HG02759 (cell line): ENCODE measurements at regions not wholly inside any gene's neighbourhood (a gene's known extent, or its start where the extent isn't known, plus 50 kb on each side); places are given as distances from the start of the nearest gene placed in this dataset.

ENCODE experiments used
- ATAC-seq: cut with Tn5 transposase; IDR thresholded peaks from one replicate; pipeline ENCODE4 v1.9.1; 2021; ENCODE audit warnings: mild to moderate bottlenecking, moderate library complexity; ENCODE audit not compliant: unreplicated experiment

DNA sequence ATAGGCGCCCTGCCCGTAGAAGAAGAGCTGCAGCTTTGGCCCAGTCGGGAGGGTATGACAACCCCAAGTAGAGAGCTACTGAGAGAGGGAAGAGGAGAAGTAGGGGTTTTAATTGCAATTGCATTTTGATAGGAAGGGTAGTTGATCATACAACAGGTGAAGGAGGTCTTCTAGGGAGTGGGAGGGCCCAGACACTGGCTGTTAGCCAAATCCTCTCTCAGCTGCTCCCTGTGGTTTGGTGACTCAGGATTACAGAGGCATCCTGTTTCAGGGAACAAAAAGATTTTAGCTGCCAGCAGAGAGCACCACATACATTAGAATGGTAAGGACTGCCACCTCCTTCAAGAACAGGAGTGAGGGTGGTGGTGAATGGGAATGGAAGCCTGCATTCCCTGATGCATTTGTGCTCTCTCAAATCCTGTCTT lies 408.9 kb upstream of the THBS1 start:
- ATAC-seq, result no peak

DNA sequence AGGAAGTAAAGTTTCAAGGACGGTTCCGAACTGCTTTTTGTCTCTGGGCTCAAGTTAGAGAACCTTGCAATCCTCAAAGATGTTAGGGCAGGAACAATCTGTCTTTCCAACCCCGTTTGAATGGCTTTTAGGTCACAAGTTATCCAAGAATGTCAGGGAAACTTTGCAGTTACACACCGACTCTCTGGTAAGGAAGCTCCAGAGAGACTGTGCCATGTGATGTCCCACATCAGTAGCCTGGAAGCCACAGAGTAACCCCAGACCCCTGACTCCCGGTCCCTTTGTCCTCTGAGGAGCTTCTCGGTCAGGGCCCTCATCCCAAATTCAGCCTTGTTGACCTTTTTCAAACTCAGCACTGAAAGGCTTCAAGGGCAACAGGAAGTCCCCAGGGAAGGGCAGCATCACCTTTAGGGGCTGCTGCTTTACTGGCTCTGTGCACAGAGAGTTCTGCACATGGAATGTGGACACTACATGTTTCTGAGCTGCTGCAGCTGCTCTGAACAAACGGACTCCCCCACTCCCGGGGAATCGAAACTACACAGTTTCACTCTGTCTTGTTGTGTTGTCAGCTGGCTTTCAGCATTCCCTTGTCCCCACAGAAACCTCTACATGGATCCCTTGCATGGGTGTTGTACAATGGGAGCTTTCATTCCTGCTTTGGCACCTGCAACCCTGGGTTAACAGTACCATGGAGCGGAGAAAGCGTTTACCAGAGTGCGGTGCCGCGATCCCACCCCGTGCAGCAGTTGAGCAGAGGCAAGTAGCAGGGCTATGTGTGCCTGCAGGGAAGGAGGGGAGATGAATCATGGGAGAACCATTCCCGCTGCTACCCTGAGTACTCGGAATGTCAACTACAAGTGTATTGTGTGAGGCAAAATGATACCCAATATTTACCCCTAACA lies 408.2 kb upstream of the THBS1 start:
- no peak for ATAC-seq

DNA sequence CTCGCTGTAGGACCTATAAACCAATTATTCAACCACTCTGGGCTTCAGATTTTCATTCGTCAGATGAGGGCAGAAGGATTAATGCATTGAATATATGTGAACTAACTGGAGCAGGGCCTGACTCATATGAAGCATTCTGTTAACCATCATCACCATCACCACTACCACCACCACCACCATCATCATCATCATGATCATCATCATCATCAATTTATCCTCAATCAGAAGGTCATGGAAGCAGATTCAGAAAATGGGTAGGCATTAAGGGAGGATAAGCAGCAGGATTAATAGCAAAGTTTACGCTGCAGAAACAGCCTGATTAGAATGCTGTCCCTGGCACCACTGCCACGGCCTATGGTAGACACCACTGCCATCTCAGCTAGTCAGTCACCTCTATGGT lies 407.5 kb upstream of the THBS1 start:
- no peak for ATAC-seq

DNA sequence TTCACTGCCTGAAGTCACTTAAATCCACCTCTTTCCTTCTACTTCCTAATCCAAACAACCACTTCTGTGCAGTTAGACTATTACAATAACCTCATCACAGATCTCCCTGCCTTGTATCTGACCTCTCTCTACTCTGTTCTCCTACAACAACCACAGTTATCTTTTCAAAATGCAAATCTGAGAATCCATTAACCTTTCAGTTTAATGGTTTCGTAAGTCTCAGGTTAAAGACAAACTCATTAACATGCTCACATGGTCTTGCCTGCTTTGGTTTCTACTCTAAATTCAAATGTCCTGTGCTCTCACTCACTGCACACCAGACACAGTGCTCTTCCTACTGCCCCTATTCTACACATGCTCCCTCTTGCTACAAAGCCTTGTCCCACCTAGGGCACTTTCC lies 406.5 kb upstream of the THBS1 start:
- no peak for ATAC-seq

DNA sequence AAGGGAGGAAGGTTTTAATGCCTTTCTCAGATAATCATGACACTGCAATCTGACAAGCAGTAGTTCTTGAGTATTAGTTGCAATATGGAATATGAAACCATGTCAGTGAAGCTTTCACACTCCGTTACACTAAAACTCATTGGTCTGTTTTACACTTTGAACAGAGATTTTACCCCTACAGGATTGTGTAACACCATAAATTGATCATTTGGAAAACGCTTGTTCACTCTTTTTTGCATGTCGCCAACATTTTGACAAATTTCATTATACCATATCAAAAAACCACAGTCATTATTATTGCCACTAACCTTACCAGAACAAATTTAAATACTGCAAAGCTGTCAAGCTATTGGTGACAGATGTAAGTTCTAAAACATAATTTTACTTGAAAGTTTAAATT lies 404.8 kb upstream of the THBS1 start:
- no peak for ATAC-seq

DNA sequence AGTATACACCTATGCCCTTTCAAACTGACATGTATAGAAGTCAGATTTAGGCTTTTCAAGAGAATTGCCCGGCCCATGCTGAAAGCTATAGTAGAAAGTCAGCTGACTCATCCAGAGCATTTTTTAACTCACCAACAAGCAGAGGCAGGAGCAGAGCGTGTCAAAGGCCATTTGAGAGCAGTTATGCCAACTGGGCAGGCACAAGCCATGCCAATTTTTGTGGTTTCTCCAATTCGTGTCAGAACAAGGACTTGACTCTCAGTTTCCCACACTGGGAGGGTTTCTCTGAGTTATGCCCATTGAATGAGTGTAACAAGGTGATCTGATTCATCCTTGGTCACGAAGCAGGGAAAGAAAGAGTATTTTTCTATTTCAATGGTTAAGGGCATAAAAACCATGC lies 403.3 kb upstream of the THBS1 start:
- ATAC-seq, result no peak

DNA sequence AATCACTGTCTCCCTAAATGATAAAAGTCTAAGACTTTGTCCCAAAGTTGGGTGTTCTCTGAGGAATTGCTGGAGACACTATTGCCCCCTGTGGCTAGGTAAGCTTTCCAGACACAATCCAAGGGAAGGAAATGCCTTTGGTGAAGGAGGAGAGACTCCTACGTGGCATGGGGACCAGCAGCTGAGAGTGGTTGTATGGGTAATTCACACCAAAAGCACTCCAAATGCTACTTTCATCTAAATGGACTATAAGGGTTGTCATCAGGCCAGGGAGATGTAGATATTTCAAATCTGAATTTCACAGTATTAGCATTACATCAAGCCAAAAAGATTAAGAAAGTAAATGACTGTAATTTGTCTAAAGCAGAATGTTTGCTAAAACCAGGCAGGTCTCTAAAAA lies 400.8 kb upstream of the THBS1 start:
- ATAC-seq, result no peak

DNA sequence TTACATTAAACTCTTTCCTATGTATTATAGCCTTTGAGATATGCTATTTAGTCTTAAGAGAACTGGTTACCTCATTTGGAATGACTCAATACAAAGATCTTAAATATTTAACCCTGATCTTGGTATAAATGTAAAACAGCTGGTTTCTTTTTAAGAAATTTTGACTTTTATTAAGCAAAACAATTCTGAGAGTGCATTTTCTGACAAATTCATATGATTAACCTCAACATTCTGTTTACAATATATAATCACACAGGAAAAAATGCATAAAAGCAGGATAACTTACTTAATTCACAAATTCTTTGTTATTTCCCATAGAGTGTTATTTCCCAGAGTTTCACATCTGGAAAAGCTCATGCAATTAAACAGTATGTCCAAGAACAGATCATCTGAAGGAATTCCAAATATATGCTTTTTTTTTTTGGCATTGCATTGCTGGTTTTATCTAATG lies 400.4 kb upstream of the THBS1 start:
- ATAC-seq, result no peak

DNA sequence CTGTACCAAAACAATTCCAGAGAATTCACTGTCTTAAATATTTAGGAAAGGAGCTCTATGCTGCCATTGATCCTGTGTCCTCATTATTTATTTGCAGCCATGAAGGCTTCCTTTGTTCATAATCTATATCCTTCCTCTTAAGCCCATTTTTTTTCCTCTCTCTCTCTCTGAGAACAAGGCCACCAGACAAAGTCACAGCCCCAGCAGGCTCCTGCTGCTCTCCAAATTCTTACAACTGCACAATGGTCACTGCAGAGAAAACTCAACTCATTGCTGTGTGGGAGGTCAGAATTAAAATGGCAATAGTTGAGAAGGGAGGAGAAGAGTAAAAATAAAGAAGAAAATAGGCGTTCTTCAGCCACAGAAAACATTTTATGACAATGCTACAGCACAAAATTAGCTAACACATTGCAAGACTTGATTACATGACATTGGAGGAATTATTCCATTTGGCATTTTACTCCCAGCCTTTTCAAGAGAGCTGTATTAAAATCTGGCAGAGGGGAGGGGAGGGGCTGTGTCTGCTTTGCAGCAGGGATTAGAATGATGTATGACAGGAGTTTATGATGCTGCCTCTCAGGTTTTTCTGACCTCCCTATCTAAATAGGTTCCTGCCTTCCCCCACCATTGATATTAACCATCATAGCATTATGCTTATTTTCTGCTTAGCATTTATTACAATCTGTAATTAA lies 399.7 kb upstream of the THBS1 start:
- no peak for ATAC-seq

DNA sequence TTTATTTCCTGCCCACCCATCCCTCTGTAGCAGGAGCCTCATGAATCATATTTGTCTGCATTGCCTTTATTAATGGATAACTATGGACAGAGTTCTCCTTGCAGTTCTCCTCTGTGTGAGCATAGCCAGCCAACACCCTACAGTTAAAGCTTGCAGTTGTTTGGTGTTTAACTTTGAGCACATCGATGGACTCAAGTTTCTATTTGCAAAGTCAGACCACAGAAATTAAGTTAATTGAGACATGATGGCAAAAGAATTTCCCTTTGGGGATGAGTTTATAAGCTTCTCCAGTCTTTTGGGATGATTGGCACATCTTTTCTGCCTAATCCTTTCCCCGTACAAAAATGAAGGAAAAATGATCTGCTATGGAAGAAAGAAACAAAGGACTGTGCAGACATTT lies 398.9 kb upstream of the THBS1 start:
- no peak for ATAC-seq

DNA sequence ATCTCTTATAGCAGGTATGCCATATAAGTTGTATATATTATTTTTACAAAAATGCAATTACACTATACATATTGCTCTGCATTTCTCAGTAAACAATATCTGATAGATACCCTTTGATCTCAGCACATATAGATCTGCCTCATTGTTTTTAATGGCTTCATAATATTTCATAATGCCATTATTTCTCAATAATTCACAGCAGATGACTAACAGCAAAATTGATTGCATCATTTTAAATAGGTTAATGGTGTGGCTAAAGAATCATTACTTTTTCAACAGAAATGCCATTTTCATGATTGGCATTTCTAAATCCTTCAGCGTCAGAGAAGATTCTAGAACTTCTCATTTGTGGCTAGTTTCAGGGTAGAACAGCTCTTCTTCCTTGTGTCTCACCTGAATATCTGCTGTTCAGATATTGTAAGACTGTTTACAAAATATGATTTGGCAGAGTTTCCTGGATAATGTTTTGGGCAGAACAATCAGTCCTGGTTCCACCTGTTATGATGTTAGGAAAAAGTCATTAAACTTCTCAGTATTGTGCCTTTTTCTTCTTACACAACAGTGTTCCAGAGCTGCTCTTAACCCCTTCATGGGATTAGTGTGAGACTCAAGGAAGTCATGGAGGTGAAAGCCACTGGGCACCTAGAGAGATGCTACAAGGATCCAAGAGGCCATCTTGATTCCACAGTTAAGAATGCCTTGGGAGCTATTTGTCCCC lies 397.6 kb upstream of the THBS1 start:
- no peak for ATAC-seq

DNA sequence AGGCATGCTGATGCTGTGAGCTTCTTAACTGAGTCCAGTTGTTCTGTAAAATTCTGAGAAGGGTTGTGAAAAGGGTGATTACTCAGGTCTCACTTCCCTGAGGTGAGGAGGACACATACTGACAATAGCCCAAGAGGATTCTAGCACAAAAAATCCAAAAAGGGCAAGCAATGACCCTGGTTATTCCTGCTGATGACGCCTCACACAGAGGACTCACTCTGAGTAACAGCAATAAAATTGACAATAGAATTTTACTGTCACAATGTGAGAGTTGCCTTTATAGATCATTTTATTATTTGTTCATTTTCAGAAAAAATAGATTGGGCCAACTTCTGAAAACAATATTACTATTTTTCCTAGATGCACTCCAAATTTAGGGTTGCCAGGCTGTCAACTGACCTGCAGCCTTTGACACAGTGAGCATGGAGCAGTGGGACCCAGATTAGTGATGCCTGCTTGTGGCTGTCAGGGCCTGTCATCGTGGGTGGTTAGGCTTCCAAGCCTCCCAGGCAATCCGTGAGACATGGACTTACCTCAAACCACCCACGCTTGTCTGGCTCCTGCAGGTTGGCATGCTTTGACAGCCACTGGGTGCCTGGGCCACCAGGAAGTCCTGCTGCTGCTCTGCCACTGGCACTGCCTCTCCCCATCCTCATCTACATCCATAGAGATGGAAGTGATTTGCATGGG lies 396.0 kb upstream of the THBS1 start:
- no peak for ATAC-seq

DNA sequence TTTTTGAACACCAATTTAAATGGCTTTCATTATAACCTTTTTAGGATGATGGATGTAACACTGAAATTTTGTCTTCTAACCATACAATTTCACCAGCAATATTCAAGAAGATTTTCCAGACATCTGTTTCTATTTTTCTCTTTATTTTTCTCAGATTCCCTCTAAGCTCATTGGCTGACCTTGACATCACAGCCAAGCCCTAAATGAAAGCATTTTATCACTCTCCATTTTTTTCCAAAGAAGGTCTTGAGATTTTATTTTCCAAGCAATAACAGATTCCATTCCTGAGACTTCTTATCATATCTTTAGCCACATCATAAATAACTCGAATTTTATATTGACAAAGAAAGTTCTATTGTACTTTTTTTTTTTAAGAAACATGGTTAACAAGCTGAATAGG lies 392.6 kb upstream of the THBS1 start:
- no peak for ATAC-seq

DNA sequence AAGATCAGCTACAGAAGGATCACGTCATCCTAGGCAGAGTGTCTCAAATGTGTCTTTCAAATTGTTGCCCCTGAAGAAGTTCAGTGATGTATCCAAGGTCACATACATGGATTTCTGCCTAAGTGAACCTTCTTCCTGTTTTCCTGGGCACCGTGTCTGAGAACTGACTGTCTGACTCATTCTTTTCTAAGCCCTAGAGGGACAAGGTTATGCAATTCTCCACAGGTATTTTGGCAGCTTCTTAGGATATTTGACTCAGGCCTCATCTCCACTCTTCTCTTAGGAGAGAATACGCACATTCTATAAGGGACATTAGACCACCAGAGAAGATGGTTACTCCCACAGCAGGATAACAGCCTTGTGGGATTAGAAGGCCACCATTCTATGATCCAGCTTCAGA lies 391.9 kb upstream of the THBS1 start:
- ATAC-seq, result no peak

DNA sequence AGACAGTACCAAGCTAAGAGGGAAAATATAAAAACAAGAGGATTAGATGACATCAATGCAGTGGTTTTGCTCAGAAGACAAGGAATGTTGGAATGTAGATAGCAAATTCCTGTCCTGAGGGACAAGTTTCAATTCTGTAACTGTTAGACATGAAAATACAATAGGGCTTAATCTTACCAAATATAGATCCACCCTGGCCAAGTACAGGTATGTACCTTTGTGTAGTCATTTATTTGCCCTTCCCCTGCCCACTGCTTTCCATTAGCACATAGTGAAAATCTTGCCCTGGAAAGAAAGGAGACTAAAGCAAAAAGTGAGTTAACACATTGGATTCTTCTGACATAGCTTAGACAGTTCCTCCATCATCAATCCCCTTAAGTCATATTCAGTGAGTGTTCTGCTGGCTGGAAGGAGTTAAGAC lies 389.0 kb upstream of the THBS1 start:
- ATAC-seq, result no peak

DNA sequence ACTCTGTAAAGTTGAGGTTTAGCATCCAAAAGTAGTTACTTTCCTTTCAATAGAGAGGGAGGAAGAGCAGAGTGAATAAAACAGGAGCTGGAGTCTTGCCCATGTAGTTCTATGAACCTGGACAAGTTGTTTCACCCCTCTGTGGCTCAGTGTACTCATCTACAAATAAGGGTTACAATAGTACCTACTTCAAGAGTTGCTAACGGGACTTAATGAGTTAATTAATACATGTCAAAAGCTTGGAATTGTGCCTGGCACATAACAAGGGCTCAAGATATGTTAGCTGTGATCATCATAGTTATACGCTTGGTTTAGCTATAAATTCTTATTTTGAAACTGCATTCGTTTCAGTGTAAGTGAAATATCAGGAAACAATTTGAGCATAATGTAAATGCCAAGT lies 388.5 kb upstream of the THBS1 start:
- no peak for ATAC-seq

DNA sequence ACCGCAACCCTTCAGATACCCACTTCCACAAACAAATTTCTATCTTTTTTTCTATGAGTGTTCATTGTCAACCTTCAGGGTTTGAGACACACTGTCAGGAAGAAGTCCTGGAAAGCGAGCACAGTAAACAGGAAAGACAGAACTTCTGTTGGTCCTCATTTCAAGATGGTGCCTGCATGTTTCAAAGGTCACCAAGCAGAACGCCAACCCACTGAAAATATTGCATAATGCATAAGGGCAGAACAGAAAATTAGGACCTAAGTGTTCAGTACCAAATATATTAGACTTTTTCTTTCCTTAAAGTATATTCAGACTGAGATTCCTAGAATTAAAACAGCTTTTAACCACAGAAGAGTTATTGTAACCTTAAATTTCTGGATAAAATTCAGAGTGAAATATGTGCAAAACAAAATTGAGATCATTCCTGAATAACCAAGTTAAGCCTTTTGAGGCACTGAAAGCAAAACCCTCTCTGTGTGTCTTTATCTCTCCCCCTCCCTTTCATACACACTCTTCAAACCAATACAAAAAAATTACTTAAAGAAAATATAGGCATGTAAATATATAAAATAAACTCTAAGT lies 387.8 kb upstream of the THBS1 start:
- ATAC-seq, result no peak

DNA sequence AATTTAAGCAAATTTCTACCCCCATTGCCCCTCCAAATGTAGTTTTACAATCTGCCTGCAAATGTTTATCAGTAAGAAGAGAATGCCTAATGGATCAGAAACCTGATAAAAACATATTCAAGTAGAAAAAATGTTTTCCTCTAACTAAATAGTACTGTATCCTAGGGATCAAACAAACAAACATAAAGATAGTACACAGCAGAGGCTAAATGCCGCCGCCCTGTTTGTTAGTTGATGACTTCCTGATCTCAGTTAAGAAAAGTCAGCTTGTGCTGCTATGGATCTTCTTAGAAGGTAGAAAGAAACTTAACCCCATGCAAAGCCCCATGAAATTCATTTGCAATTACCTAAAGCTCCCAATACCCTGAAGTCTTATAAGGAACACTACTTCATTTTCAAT lies 387.3 kb upstream of the THBS1 start:
- ATAC-seq, result no peak

DNA sequence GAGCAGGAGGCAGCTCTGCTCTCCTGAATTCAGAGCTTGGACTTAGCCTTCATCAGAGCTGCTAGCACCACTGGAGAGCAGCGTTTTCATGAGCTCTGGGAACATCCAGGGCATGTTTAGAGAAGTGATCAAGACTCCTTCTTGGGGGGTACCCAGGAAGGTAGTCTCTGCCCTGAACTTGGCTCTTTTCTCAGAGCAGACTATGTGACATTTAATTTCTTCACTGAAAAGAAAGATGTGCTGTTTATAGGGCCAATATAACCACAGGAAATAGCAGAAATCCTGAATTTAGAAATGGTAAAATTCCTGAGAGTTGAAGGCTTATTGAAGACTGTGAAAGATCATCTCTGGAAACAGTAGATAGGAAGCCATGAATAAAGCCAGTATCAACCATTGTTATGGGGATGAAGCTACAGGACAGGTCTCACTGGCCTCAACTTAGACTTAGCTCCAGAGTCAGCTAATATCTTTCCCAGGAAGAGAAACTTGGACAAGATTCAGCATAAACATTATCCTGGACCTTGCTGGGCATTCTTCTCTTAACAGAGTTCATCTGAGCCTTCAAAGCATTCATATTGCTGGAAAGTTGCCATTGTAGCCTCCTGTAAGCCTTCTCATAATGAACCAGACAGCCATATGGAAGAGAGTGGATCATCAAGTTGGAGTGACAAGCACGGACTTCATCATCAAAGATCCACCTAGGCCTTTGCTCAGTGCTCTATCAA lies 386.6 kb upstream of the THBS1 start:
- no peak for ATAC-seq

DNA sequence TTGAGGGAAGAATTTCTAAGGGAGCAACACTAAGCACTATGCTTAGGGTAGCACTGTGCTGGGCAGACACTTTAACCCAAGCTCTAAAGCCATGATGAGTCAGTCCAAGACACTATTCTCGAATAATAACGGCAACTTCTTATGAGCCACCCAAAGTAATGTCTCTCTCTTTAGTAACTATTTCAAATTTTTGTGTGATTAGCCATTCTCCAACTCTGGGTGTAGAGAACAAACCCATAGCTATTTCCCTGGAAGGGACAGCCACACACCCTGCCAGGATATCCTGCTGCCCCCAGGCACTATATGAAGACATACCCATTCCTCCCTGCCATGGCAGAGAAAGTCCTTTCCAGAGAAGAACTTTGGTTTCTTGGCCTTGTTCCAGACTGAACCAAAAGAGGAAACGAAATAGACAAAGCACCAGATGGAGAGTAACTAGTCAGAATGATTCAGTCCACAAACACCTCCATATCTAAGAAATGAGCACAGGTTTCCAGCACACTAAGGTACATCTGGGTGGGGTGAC lies 384.9 kb upstream of the THBS1 start:
- ATAC-seq, result no peak
